HS-27A (cell line): ENCODE measurements at regions not wholly inside any gene's neighbourhood (a gene's known extent, or its start where the extent isn't known, plus 50 kb on each side); places are given as distances from the start of the nearest gene placed in this dataset.
"Not testable (repeated sequence)": the region's sequence is repeated elsewhere in the genome, so short reads cannot be mapped to it uniquely, and the experiment has no call there.

ENCODE experiments used
- DNase-seq: peaks from one replicate; pipeline ENCODE4 v3.0.0-alpha.2; 2012; ENCODE audit warnings: low read depth, missing footprints

GRCh38 chr16:62883509-62883908 is 847.3 kb upstream of the CDH8 start:
- DNase-seq: no peak

- DNase-seq: no peak
Measured at GRCh38 chr16:62882552-62883221, 846.4 kb upstream of the CDH8 start.

- DNase-seq: no peak
Measured at GRCh38 chr16:62876133-62876532, 839.9 kb upstream of the CDH8 start.

- DNase-seq: no peak
Measured at GRCh38 chr16:62872339-62872738, 836.1 kb upstream of the CDH8 start.

- DNase-seq: no peak
Measured at GRCh38 chr16:62870554-62870953, 834.3 kb upstream of the CDH8 start.

- DNase-seq: no peak
Measured at GRCh38 chr16:62869837-62870236, 833.6 kb upstream of the CDH8 start.

GRCh38 chr16:62863139-62863538 is 826.9 kb upstream of the CDH8 start:
- DNase-seq: no peak

GRCh38 chr16:62853887-62854286 is 817.6 kb upstream of the CDH8 start:
- DNase-seq: no peak

GRCh38 chr16:62846399-62847057 is 810.3 kb upstream of the CDH8 start:
- DNase-seq: no peak

- DNase-seq: no peak
Measured at GRCh38 chr16:62832214-62832613, 796.0 kb upstream of the CDH8 start.

- no peak for DNase-seq
Measured at GRCh38 chr16:62831235-62831850, 795.1 kb upstream of the CDH8 start.

GRCh38 chr16:62829607-62830006 is 793.4 kb upstream of the CDH8 start:
- no peak for DNase-seq

GRCh38 chr16:62829084-62829483 is 792.8 kb upstream of the CDH8 start:
- DNase-seq: no peak

- no peak for DNase-seq
Measured at GRCh38 chr16:62821824-62822223, 785.6 kb upstream of the CDH8 start.

GRCh38 chr16:62816971-62817519 is 780.8 kb upstream of the CDH8 start:
- DNase-seq: no peak

- no peak for DNase-seq
Measured at GRCh38 chr16:62814891-62815290, 778.7 kb upstream of the CDH8 start.

- no peak for DNase-seq
Measured at GRCh38 chr16:62805221-62805857, 769.1 kb upstream of the CDH8 start.

- DNase-seq: no peak
Measured at GRCh38 chr16:62794724-62795123, 758.5 kb upstream of the CDH8 start.

GRCh38 chr16:62780081-62780480 is 743.8 kb upstream of the CDH8 start:
- DNase-seq: not testable (repeated sequence)

- no peak for DNase-seq
Measured at GRCh38 chr16:62764572-62764971, 728.3 kb upstream of the CDH8 start.

GRCh38 chr16:62760398-62760797 is 724.2 kb upstream of the CDH8 start:
- no peak for DNase-seq

GRCh38 chr16:62755938-62756337 is 719.7 kb upstream of the CDH8 start:
- DNase-seq: no peak

- DNase-seq: no peak
Measured at GRCh38 chr16:62752854-62753253, 716.6 kb upstream of the CDH8 start.
